ENCODE measurements at regions not wholly inside any gene's neighbourhood (a gene's known extent, or its start where the extent isn't known, plus 50 kb on each side); places are given as distances from the start of the nearest gene placed in this dataset.

- TF ChIP-seq CTCF (IDR thresholded peaks at IDR 0.05) (no peak), ZFX (IDR thresholded peaks at IDR 0.05; ENCODE audit: borderline replicate concordance) (no peak)
Measured at GRCh38 chr7:19899529-19899928, 126.1 kb upstream of the TMEM196 start.

Data from 22Rv1 (cell line).